Left ventricle myocardium inferior (tissue), 1 donor: ENCODE measurements at regions not wholly inside any gene's neighbourhood (a gene's known extent, or its start where the extent isn't known, plus 50 kb on each side); places are given as distances from the start of the nearest gene placed in this dataset.
"Not testable (repeated sequence)": the region's sequence is repeated elsewhere in the genome, so short reads cannot be mapped to it uniquely, and the experiment has no call there.

Experiments
- DNase-seq: peaks from one replicate; pipeline ENCODE4 v3.0.0-alpha.2; 2020
- H3K27ac ChIP-seq: fragments of 200-600 bp; replicated peaks from 2 replicates; pipeline ENCODE4 v1.8.0; 2021
- H3K27me3 ChIP-seq: fragments of 200-600 bp; 2 replicates; pipeline ENCODE4 v1.8.0; 2021; ENCODE audit warnings: low read depth
- H3K36me3 ChIP-seq: fragments of 200-600 bp; 2 replicates; pipeline ENCODE4 v1.8.0; 2021
- H3K4me1 ChIP-seq: fragments of 200-600 bp; 2 replicates; pipeline ENCODE4 v1.8.0; 2021
- H3K4me3 ChIP-seq: fragments of 200-600 bp; 2 replicates; pipeline ENCODE4 v1.8.0; 2021; ENCODE audit warnings: mild to moderate bottlenecking, moderate library complexity
- H3K9me3 ChIP-seq: fragments of 200-600 bp; replicated peaks from 2 replicates; pipeline ENCODE4 v1.8.0; 2021
- intact Hi-C: fragments of 100-400 bp; cut with micrococcal nuclease; formaldehyde crosslinking; loops from one replicate; pipeline ENCODE4 v1.11.0; 2022
- donor health status: DM: no; HTN: yes; CAD: no; lungs with severe emphysema.

GRCh38 chr1:206297145-206298031 lies 94.0 kb downstream of the SRGAP2 start:
- intact Hi-C loops, H3K27ac ChIP-seq, H3K36me3 ChIP-seq, H3K9me3 ChIP-seq, DNase-seq, H3K27me3 ChIP-seq, H3K4me3 ChIP-seq, H3K4me1 ChIP-seq: not testable (repeated sequence)

- H3K9me3 ChIP-seq, H3K27me3 ChIP-seq, DNase-seq, H3K27ac ChIP-seq, H3K36me3 ChIP-seq, H3K4me1 ChIP-seq, intact Hi-C loops, H3K4me3 ChIP-seq: not testable (repeated sequence)
Measured at GRCh38 chr1:206298032-206298392, 94.7 kb downstream of the SRGAP2 start.

GRCh38 chr1:206299181-206299791 lies 95.9 kb downstream of the SRGAP2 start:
- intact Hi-C loops = not testable (repeated sequence)

GRCh38 chr1:206299942-206300341 lies 96.6 kb downstream of the SRGAP2 start:
- H3K36me3 ChIP-seq, H3K4me3 ChIP-seq, H3K9me3 ChIP-seq, H3K27me3 ChIP-seq, H3K4me1 ChIP-seq, H3K27ac ChIP-seq, DNase-seq, intact Hi-C loops: not testable (repeated sequence)

More at GRCh38 chr1:206299181-206299791, 95.9 kb downstream of the SRGAP2 start:
- not testable (repeated sequence) for H3K27ac ChIP-seq, H3K4me3 ChIP-seq, H3K36me3 ChIP-seq, H3K27me3 ChIP-seq, H3K9me3 ChIP-seq, DNase-seq, H3K4me1 ChIP-seq

GRCh38 chr1:206302056-206302455 lies 98.7 kb downstream of the SRGAP2 start:
- intact Hi-C loops, H3K27ac ChIP-seq, DNase-seq: not testable (repeated sequence)

GRCh38 chr1:206307442-206307841 lies 104.1 kb downstream of the SRGAP2 start:
- H3K9me3 ChIP-seq, H3K27me3 ChIP-seq, H3K4me3 ChIP-seq, H3K27ac ChIP-seq, intact Hi-C loops, DNase-seq, H3K4me1 ChIP-seq, H3K36me3 ChIP-seq: not testable (repeated sequence)

More at GRCh38 chr1:206302056-206302455, 98.7 kb downstream of the SRGAP2 start:
- not testable (repeated sequence) for H3K36me3 ChIP-seq, H3K4me1 ChIP-seq, H3K9me3 ChIP-seq, H3K27me3 ChIP-seq, H3K4me3 ChIP-seq

- H3K4me3 ChIP-seq, intact Hi-C loops, H3K27me3 ChIP-seq, H3K27ac ChIP-seq, DNase-seq, H3K4me1 ChIP-seq, H3K9me3 ChIP-seq, H3K36me3 ChIP-seq: not testable (repeated sequence)
Measured at GRCh38 chr1:206310948-206311347, 107.6 kb downstream of the SRGAP2 start.

GRCh38 chr1:206311611-206312273 lies 108.4 kb downstream of the SRGAP2 start:
- H3K4me1 ChIP-seq, H3K4me3 ChIP-seq, H3K27me3 ChIP-seq, H3K9me3 ChIP-seq, H3K36me3 ChIP-seq, H3K27ac ChIP-seq, intact Hi-C loops: not testable (repeated sequence)
- peak; percentile 78 for DNase-seq

GRCh38 chr1:206312274-206312665 lies 108.9 kb downstream of the SRGAP2 start:
- DNase-seq = not testable (repeated sequence)

GRCh38 chr1:206314951-206315636 lies 111.8 kb downstream of the SRGAP2 start:
- intact Hi-C loops, H3K4me3 ChIP-seq, H3K36me3 ChIP-seq, H3K4me1 ChIP-seq, H3K27ac ChIP-seq, H3K27me3 ChIP-seq, H3K9me3 ChIP-seq, DNase-seq: not testable (repeated sequence)

More at GRCh38 chr1:206312274-206312665, 108.9 kb downstream of the SRGAP2 start:
- H3K4me3 ChIP-seq, H3K4me1 ChIP-seq, H3K9me3 ChIP-seq, H3K27me3 ChIP-seq, intact Hi-C loops, H3K36me3 ChIP-seq, H3K27ac ChIP-seq: not testable (repeated sequence)

- H3K27me3 ChIP-seq, H3K4me1 ChIP-seq, H3K27ac ChIP-seq, H3K36me3 ChIP-seq, H3K9me3 ChIP-seq, intact Hi-C loops, H3K4me3 ChIP-seq, DNase-seq: not testable (repeated sequence)
Measured at GRCh38 chr1:206316901-206317300, 113.6 kb downstream of the SRGAP2 start.

- H3K27me3 ChIP-seq, H3K9me3 ChIP-seq, H3K27ac ChIP-seq, H3K36me3 ChIP-seq, intact Hi-C loops, DNase-seq, H3K4me1 ChIP-seq, H3K4me3 ChIP-seq: not testable (repeated sequence)
Measured at GRCh38 chr1:206317878-206318514, 114.7 kb downstream of the SRGAP2 start.

- H3K27ac ChIP-seq, H3K27me3 ChIP-seq, H3K4me3 ChIP-seq, H3K9me3 ChIP-seq, DNase-seq, H3K36me3 ChIP-seq, intact Hi-C loops, H3K4me1 ChIP-seq: not testable (repeated sequence)
Measured at GRCh38 chr1:206320227-206320626, 116.9 kb downstream of the SRGAP2 start.
